ENCODE measurements at regions not wholly inside any gene's neighbourhood (a gene's known extent, or its start where the extent isn't known, plus 50 kb on each side); places are given as distances from the start of the nearest gene placed in this dataset.

- Histone ChIP-seq H3K9me3 (replicated peaks; ENCODE audit: insufficient read depth, low read length) (no peaks in the 10 kb centered on the region), H3F3A (ENCODE audit: insufficient read depth, low read length) (no peaks in the 10 kb centered on the region), H3K27me3 (replicated peaks; ENCODE audit: insufficient read depth, low read length) (no peaks in the 10 kb centered on the region), H3K9ac (ENCODE audit: low read length) (no peak overlapping the region), H2AFZ (ENCODE audit: low read length) (no peak overlapping the region), H3K4me3 (ENCODE audit: low read length) (no peak overlapping the region), H3K36me3 (replicated peaks; ENCODE audit: insufficient read depth, low read length) (no peaks in the 10 kb centered on the region), H3K79me2 (ENCODE audit: low read length) (no peaks in the 10 kb centered on the region), H4K20me1 (ENCODE audit: insufficient read depth, low read length) (no peaks in the 10 kb centered on the region), H3K4me2 (ENCODE audit: low read depth, low read length) (no peak overlapping the region), H3K27ac (ENCODE audit: low read length) (no peak overlapping the region), H3K9me2 (replicated peaks; ENCODE audit: insufficient read depth, low read length) (no peaks in the 10 kb centered on the region), H3K4me1 (ENCODE audit: low read length) (no peaks in the 10 kb centered on the region)
- DNase-seq = no peak
- TF ChIP-seq CTCF (IDR thresholded peaks at IDR 0.05; ENCODE audit: low read length) (no peak), EZH2phosphoT487 (IDR thresholded peaks at IDR 0.05; ENCODE audit: low read length) (no peak), EZH2 (optimal IDR thresholded peaks at IDR 0.05; ENCODE audit: low read depth, low read length) (no peak)
Measured at GRCh38 chr1:181178241-181178879, 89.9 kb downstream of the IER5 start.

GRCh38 chr1:181179279-181179986, 90.9 kb downstream of the IER5 start:
- no peaks in the 10 kb centered on the region for H3F3A ChIP-seq (ENCODE audit: insufficient read depth, low read length)
- H3K4me1 ChIP-seq (ENCODE audit: low read length) = no peaks in the 10 kb centered on the region
- no peak overlapping the region for H3K4me2 ChIP-seq (ENCODE audit: low read depth, low read length)
- no peaks in the 10 kb centered on the region for H3K9me2 ChIP-seq (replicated peaks; ENCODE audit: insufficient read depth, low read length)
- H3K4me3 ChIP-seq (ENCODE audit: low read length) = no peak overlapping the region
- no peak for DNase-seq
- no peaks in the 10 kb centered on the region for H3K27me3 ChIP-seq (replicated peaks; ENCODE audit: insufficient read depth, low read length)
- no peak overlapping the region for H3K27ac ChIP-seq (ENCODE audit: low read length)
- H2AFZ ChIP-seq (ENCODE audit: low read length) = no peak overlapping the region
- H3K9me3 ChIP-seq (replicated peaks; ENCODE audit: insufficient read depth, low read length) = no peaks in the 10 kb centered on the region
- H4K20me1 ChIP-seq (ENCODE audit: insufficient read depth, low read length) = no peaks in the 10 kb centered on the region
- no peaks in the 10 kb centered on the region for H3K79me2 ChIP-seq (ENCODE audit: low read length)
- H3K36me3 ChIP-seq (replicated peaks; ENCODE audit: insufficient read depth, low read length) = no peaks in the 10 kb centered on the region
- no peak overlapping the region for H3K9ac ChIP-seq (ENCODE audit: low read length)
- TF ChIP-seq EZH2phosphoT487 (IDR thresholded peaks at IDR 0.05; ENCODE audit: low read length) (no peak), EZH2 (optimal IDR thresholded peaks at IDR 0.05; ENCODE audit: low read depth, low read length) (no peak), CTCF (IDR thresholded peaks at IDR 0.05; ENCODE audit: low read length) (no peak)

DNA sequence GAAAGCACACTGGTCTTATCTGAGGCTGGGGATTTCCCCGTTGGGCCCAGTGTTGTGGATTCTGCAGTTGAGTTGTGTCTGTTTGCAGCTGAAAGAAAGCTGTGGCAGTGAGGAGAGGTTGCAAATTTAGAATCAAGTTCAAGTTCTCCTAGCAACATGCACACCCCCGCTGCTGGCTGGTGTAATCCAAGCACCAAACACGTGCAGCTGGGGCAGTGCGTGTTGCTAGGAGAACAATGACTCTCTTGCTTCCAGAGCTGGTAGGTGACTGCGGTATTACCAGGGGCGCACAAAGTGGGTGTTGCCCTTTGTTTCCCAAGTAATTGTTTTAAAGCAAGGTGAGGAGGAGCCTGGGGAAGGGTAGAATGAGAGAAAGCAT, 91.5 kb downstream of the IER5 start:
- no peak overlapping the region for H3K9ac ChIP-seq (ENCODE audit: low read length)
- no peaks in the 10 kb centered on the region for H3K4me1 ChIP-seq (ENCODE audit: low read length)
- no peak overlapping the region for H3K4me3 ChIP-seq (ENCODE audit: low read length)
- no peak overlapping the region for H3K4me2 ChIP-seq (ENCODE audit: low read depth, low read length)
- H4K20me1 ChIP-seq (ENCODE audit: insufficient read depth, low read length) = no peaks in the 10 kb centered on the region
- H3K36me3 ChIP-seq (replicated peaks; ENCODE audit: insufficient read depth, low read length) = no peaks in the 10 kb centered on the region
- H3K9me3 ChIP-seq (replicated peaks; ENCODE audit: insufficient read depth, low read length) = no peaks in the 10 kb centered on the region
- DNase-seq = peak; percentile 16
- H3F3A ChIP-seq (ENCODE audit: insufficient read depth, low read length) = no peaks in the 10 kb centered on the region
- no peaks in the 10 kb centered on the region for H3K27me3 ChIP-seq (replicated peaks; ENCODE audit: insufficient read depth, low read length)
- TF ChIP-seq EZH2phosphoT487 (IDR thresholded peaks at IDR 0.05; ENCODE audit: low read length) = no peak
- no peak for TF ChIP-seq EZH2 (optimal IDR thresholded peaks at IDR 0.05; ENCODE audit: low read depth, low read length)
- no peak for TF ChIP-seq CTCF (IDR thresholded peaks at IDR 0.05; ENCODE audit: low read length)
- no peak overlapping the region for H3K27ac ChIP-seq (ENCODE audit: low read length)
- no peaks in the 10 kb centered on the region for H3K9me2 ChIP-seq (replicated peaks; ENCODE audit: insufficient read depth, low read length)
- H3K79me2 ChIP-seq (ENCODE audit: low read length) = no peaks in the 10 kb centered on the region
- no peak overlapping the region for H2AFZ ChIP-seq (ENCODE audit: low read length)

Measured in MM.1S (cell line).